HG03442 (cell line): ENCODE measurements at regions not wholly inside any gene's neighbourhood (a gene's known extent, or its start where the extent isn't known, plus 50 kb on each side); places are given as distances from the start of the nearest gene placed in this dataset.
"Not testable (repeated sequence)": the region's sequence is repeated elsewhere in the genome, so short reads cannot be mapped to it uniquely, and the experiment has no call there.

ENCODE experiments used
- ATAC-seq: cut with Tn5 transposase; IDR thresholded peaks from one replicate; pipeline ENCODE4 v1.9.1; 2021; ENCODE audit warnings: mild to moderate bottlenecking, moderate library complexity; ENCODE audit not compliant: unreplicated experiment

DNA sequence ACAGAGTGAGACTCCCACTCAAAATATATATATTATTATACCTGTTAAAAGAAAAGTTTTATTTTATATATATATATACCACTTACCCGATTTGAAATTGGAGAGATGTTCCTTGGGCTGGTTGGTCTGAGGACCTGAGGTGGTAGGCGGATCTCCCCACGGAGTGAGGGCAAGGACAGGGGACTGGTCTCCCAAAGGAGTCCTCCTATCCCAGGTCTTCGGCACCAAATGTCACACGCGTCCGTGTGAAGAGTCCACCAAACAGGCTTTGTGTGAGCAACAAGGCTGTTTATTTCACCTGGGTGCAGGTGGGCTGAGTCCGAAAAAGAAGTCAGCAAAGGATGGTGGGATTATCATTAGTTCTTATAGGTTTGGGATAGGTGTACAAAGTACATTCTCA lies 228.2 kb downstream of the COPRS start:
- not testable (repeated sequence) for ATAC-seq

DNA sequence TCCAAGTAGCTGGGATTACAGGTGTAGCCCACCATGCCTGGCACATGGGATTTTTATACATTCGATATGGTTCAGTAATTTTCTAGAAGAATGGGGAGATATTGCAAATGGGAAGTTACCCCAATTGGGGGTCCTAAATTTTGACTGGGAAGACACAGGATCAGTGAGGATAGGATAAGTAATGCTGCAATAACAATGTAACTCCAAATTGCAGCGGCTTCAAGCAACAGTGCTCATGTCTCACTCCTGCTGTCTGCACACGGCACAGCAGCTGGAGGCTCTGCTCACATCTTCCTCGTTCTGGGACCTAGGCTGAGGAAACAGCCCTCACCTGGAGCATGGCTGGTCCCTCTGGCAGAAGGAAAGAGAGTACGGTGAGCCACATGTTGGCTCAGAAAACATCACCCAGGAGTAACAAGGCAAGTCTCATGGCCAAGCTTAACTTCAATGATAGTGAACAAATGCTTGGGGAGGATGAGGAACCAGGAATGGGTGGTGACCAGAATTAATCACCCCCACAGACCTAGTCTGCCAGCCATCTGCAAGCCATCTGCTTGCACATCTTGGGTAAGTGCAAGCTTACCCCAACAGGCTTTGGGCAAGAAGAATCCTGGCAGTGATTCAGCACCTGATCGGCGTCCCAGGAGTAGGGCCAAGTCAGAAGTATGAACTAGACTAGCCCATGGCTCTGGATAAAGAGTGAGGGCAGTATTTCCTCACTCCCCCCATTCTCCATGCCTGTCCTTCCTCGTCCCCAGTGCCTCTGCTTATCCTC lies 229.2 kb downstream of the COPRS start:
- ATAC-seq, result no peak

DNA sequence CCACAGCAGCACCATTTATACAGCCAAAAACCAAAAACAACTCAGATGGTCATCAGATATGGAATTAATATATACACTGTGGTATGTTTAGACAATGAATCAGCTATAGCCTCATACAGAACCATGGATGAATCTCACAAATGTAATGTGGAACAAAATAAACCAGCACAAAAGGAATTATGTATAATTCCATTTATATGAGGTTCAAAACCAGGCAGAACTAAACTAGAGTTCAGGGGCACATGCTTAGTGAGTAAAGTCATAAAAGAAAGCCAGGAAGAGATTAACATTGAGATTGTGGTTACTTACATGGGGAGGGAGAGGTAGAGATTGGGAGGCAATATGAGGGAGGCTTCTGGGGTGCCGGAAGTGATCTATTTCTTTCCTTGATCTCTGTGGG lies 231.1 kb downstream of the COPRS start:
- no peak for ATAC-seq

DNA sequence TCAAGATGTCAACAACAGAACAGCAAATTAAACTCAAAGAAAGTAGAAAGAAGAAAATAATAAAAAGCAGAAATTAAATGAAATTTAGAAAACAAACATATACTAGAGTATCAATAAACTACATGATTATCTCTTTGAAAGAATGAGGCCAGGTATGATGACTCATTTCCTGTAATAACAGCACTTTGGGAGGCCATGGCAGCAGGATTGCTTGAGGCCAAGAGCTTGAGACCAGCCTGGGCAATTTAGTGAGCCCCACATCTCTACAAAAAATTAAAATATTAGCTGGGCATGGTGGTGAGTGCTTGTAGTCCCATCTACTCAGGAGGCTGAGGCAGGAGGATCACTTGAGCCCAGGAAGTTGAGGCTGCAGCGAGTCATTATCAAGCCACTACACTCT lies 232.5 kb downstream of the RAB11FIP4 start:
- ATAC-seq, result no peak

DNA sequence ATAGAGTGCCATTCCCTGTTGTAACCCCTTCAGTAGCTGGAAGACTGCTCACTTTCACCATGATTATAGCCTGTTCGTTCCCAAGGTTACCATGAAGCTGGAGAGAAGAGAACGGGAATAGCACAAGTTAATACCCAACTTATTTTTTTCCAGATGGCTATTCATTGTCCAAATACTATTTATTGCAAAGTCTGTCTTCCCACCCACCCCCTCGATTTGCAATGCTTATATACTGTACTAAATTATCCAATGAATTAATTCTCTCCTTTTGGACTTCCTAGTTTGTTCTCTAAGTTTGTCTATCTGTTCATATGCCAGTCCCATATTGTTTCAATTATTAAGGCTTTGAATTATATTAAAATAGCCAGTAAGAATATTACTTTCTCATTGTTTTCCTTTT lies 231.0 kb downstream of the RAB11FIP4 start:
- no peak for ATAC-seq

DNA sequence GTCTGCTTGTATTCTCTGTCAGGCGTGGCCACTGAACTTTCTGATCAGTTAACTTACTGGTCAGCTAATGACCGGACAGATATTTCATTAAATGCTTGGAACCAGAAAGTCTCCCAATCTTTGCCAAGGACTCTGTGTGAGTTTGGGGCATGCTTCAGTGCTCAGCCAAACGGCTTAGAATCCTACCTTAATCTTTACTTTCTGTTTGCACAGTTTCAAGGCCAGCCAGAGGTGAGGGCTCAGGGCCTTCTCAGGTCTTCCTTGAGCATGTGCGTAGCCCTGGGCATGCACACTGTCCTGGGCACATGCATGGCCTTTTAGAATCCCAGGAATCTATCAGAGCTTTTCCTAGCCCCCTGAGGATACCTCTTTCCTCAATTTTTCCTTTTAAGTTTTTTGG lies 230.1 kb downstream of the RAB11FIP4 start:
- no peak for ATAC-seq

DNA sequence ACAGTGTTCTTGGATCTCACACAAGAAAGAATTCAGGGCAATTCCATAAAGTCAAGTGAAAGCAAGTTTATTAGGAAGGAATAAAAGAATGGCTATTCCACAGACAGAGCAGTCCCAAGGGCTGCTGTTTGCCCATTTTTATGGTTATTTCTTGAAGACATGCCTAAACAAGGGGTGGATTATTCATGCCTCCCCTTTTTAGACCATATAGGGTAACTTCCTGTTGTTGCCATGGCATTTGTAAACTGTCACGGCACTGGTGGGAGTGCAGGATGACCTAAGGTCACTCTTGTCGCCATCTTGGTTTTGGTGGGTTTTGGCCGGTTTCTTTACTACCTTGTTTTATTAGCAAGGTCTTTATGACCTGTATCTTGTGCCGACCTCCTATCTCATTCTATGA lies 219.6 kb downstream of the RAB11FIP4 start:
- not testable (repeated sequence) for ATAC-seq

DNA sequence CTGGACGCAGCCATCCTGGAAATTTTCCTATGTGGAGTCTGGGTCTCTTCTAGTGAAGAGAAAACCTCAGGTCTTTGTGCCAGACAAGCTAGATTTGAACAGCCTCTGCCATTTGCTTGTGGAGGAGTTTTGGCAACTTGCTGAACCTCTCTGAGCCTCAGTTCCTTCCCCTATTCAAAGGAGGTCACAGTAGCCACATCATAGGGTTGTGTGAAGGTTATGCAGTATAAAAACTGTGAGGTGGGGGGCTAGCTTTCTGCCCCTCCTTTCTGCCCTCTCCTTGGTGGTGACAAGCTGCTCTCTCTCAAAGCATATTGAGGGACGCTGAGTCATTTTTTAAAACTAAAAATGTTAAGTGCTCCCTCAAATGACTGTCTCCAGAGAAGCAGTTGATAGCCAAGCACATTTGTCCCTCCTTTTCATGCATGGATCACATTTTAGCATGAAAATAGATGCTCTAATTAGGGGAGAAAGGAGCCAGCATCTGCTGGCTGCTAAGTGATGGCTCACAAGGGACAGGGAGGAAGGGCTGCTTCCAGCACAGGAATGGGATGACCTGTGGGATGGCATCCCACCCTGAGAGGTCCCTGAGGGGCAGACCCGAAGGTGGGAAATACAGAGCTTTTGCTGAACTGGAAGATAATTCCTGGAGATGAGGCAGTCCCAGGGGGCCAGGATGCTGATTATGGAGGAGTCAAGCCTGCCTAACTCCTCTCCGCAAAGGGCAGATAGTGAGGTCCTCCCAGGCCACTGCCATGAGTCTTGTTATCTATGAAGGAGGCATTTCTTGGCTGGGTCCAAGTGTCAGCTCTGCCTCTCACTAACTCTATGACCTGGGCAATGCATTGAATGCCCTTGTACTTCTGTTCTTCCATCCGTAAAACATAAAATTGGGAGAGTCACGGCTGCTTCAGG lies 218.8 kb downstream of the RAB11FIP4 start:
- no peak for ATAC-seq

DNA sequence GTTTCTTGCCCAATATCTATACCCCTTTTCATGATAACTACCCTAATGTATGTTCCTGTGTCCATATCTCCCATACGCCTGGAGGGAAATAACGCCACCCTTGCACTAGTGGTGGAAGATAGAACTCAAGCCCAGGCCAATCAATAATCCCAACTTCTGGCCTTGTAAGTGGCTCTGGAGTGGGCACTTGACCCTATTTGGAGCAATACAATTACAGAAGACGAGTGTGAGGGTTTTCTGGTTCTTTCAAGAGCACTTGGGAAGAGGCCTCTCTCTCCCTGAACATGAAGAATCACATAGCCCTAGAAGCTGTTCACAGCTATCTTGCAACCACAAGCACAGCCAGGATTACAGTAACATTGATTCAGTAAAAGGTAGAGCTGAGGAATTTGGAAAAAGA lies 217.9 kb downstream of the RAB11FIP4 start:
- ATAC-seq, result no peak

DNA sequence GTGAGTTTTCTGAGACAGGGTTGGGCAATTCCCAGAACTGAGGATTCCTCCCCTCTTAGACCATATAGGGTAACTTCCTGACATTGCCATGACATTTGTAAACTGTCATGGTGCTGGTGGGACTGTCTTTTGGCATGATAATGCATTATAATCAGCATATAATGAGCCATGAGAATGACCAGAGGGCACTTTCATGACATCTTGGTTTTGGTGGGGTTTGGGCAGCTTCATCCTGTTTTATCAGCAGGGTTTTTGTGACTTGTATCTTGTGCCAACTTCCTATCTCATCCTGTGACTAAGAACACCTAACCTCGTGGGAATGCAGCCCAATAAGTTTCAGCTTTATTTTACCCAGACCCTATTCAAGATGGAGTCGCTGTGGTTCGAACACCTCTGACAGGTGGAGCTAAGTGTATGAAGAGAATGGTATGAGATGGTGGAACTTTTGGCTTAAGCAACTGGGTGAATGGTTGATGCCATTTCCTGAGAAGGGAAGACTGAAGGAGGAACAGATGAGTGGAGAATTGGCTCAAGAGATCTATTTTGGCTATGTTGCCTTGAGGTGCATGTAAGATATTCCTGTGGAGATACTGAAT lies 217.3 kb downstream of the RAB11FIP4 start:
- no peak for ATAC-seq

DNA sequence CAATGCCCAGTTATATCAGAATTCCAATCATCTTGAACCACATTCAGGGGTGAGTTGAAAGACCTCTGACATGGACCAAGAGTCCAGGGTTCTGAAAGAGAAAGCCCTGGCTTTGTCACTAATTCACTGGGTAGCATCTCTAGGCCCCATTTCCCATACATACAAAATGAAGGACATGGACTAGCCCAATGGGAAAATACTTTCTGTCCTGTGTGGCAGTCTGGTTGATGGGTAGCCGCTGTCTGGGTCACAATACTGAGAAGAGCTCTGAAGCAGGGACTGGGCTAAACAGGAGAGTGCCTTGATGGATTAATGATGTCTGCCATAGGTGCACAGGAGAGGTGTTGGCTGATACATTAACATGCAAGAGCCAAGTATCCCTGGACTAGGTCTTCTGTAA lies 214.3 kb downstream of the RAB11FIP4 start:
- no peak for ATAC-seq

DNA sequence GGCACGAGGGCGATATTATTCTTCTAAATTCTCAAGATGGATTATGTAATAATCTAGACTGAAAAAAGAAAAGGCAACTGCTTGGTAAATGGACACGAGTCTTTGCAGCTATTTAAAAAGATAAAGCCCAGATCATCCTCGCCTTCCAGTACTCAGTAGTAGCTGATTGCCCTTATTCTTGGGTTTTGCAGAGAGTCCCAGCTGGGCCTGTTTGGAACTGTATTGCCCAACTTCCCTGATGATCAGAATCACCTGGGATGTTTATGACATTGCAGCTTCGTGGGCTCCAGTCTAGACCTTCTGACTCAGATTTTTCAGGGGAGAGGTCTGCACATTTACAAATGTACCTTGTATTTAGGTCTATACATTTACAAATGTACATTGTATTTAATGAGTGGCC lies 213.5 kb downstream of the RAB11FIP4 start:
- ATAC-seq, result no peak

DNA sequence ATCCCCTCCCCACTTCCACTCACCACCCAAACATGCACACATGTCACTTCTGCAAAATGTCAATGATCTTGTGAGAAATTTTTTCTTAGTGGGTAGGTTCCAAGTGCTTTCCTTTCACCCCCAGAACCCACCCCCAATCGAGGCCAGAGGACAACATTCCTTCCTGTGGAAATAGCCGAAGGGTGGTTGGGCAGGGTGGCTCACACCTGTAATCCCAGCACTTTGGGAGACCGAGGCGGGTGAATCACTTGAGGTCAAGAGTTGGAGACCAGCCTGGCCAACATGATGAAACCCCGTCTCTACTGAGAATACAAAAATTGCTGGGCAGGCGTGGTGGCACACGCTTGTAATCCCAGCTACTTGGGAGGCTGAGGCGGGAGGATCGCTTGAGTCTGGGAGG lies 208.7 kb downstream of the RAB11FIP4 start:
- not testable (repeated sequence) for ATAC-seq

DNA sequence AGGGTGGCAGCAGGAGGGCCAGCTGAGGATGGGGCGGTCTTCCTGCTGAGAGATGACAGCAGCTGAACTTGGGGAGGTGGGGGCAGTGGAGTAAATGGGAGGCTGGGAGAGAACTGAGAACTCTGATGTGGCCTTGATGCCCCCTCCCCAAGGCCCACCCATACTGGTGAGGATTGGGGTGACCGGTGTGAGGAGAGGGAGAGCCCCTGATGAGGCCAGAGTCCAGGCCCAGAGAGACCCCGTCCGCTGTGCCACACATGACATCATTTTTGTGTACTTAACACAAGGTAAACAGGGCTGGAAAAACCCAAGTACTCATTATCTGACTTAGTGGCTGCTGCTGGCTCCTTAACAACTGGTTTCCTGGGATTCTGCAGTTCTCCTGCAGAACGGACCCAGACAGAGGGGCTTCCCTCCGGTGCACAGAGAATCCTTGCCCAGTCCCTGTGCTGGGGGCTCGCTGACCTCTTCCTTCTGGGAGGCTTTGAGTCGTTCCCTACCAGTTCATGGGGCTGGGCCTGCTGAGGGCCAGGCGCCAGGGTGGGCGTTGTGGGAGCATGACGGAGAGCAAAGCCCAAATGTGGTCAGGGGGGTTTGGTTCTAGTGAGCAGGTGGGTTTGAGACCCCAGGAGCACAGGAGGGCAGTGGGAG lies 207.6 kb downstream of the RAB11FIP4 start:
- ATAC-seq, result no peak

DNA sequence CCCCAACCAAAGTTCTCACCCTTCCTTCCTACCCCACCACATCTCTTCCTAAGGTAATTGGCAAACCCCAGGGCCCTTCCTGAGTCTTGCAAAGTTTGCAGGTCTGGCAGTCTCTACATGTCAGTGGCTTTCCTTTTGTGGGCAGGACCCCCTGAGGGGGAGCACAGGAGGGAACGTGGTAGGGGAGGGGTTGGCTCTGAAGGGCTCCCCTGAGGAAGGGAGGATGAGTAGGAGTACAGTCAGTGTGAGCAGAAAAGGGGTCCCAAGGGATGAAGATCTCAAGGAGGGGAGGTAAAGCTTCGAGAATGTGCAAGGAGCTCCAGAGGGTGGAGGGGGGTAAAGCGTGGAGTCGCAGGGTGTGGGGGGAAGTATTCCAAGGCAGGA lies 206.9 kb downstream of the RAB11FIP4 start:
- no peak for ATAC-seq

DNA sequence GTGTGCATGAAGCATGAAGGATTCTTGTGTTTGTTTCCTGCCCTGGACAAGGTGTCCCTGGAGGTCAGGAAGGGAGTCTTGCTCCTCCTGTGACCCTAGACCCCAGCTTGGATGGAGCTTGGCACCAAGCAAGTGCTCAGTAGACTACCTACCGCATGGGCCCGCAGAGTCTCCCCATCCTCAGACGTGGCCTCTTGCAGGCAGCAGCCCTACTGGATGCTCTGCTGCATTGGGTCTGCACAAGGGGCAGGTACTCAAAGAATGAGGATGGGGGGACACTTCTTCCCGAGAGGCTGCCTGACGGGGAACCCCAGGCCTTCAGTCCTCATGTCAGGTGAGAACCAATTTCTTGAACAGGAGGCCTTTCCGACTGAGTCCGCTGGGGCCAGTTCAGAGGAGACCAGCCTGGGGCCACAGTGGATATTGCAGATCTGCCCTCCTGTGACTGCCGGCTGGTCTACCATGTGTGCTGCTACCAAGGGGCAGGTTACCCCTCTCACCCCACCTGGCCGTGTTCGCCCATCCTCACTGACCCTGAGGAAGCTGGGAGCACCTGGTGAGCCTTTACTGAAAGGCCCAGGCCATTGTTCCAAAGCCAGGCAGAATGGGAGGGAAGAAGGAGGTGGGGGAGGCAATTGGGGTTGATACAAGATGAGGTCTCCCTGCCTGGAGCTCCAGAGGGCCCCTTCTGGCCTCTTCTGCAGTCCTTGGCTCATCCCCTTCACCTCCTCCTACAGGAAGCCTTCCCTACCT lies 206.3 kb downstream of the RAB11FIP4 start:
- no peak for ATAC-seq

DNA sequence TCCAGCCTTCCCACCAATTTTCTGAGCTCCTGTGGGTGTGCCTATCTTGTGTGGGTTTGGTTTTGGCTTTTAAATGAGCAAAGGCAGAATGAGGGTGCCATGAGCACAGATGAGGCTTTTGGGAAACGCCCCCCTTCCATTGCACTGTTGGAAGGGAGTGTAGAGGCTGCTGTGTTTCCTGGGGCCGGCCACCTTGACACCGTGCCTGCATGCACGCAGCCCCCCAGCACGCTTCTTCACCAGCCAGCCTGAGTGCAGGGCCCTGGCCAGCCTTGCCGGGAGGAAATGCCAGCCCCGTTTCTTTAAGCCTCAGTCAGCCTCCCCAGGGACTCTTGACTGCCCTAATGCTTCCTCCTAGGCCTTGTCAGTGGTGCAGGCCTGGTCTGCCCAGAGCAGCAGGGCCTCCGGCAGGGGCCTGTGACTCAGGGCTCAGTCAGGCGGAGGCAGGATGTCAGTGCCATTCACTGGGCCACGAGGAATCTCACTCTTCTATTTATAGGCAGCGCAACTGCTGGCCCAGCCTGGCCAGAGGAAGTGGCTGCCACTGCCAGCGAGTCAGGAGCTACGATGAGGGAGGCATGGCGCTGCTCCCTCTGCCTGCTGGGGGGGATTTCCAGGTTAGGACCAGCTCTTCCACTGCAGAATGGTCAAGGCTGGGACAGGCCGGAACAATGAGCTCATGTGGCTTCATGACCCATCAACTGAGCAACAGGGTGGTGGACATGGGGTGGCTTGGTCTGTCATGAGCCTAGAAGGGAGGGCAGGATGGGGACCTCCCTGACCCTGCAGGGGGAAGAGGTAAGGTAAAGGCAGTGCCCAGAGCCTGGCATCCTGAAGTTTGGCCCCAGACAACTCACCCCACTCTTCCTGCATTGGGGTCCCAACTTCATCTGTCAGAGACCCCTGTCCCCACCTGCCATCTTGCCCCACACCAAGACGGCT lies 205.2 kb downstream of the RAB11FIP4 start:
- ATAC-seq, result peak; percentile 70

DNA sequence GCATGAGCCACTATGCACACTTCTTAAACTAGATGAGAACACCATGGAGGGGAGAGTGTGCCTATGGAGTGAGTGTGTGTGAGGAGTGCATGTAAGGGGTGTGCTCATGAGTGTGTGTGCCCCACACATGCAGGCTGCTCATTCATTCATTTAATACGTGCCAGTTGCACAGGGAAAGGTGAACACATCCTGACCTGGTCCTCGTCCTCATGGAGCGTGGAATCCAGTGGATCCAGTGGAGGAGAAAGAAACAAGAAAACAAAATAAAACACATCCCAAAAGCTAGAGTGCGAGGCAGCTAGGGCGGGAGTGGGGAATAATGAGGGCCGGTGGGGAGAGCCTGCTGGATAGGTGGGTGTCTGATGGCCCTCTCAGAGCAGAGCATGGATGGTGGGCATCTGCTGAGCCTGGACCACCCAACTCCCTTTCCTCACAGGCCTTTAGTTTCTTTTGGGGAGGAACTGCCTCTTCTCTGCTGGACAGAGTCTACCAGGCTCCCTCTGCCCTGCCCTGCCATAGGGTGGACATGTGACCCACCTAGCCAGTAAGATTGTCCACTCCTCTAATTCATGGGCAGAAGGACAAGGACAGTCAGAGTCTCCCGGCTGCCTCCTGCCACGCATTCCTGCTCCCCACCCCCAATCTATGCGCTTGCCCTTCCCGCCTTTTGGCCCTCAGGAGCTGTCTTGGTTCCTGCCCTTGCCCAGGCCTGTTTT lies 204.3 kb downstream of the RAB11FIP4 start:
- no peak for ATAC-seq

DNA sequence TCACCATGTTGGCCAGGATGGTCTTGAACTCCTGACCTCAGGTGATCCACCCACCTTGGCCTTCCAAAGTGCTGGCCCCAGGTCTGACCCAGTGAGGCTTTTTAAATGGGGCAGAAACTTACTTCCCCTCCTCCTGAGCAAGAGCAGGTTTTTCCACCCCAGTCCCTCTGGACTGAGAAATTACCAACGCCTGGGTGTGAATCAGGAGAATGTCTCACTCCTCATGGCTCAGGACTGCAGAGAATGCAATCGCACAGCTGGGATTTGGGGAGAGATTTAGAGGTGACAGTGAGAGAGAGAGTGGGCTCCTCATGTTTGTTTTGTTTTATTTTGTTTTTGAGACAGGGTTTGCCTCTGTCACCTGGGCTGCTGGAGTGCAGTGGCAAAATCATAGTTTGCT lies 203.6 kb downstream of the RAB11FIP4 start:
- no peak for ATAC-seq
